ENCODE measurements at regions not wholly inside any gene's neighbourhood (a gene's known extent, or its start where the extent isn't known, plus 50 kb on each side); places are given as distances from the start of the nearest gene placed in this dataset.

DNA sequence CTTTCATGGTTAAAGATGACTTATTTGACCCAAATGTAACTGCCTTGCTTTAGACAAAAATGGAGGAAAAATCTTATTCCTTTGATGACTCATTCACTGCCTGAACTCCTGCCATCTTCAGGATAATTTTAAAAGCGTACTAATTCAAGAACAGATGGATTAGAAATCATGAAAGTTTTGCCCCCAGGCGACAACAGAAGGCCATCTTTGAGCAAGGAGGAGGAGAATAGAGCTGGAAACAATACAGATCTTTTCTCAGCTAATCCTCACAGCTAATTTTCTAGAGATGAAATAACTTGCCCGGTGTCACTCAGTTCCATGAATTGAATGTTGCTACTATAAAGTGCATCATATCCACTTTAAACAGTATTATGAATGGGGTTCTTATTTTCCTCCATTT, 324.7 kb upstream of the RARB start:
- Histone ChIP-seq H3K4me2 (ENCODE audit: insufficient read depth, low read length) (no peak overlapping the region), H3K27me3 (ENCODE audit: control insufficient read depth in 2 of 2, insufficient read depth in 2 of 2, low read length in 2 of 2) (no peaks in the 10 kb centered on the region), H3K9me1 (replicated peaks; ENCODE audit: control insufficient read depth, extremely low read depth, insufficient read depth, low read length) (no peaks in the 10 kb centered on the region), H4K20me1 (replicated peaks; ENCODE audit: control insufficient read depth, extremely low read depth, insufficient read depth, low read length) (no peaks in the 10 kb centered on the region), H3K4me1 (ENCODE audit: control insufficient read depth, extremely low read depth, insufficient read depth, low read length) (no peaks in the 10 kb centered on the region), H3K9me3 (replicated peaks; ENCODE audit: control insufficient read depth, insufficient read depth, low read length) (no peaks in the 10 kb centered on the region), H3K27ac (ENCODE audit: insufficient read depth, low read depth, low read length) (no peak overlapping the region), H3K36me3 (ENCODE audit: control insufficient read depth in 2 of 2, extremely low read depth in 1 of 2, insufficient read depth in 2 of 2, low read length in 2 of 2) (no peaks in the 10 kb centered on the region), H2AFZ (ENCODE audit: low read depth, low read length) (no peak overlapping the region), H3K4me3 (replicated peaks in 1 of 3; ENCODE audit: insufficient read depth in 1 of 3, low read depth in 1 of 3, low read length in 3 of 3) (no peak overlapping the region), H3K9ac (replicated peaks; ENCODE audit: extremely low read depth, insufficient read depth, low read length) (no peak overlapping the region), H3K79me2 (ENCODE audit: control insufficient read depth, insufficient read depth, low read length) (no peaks in the 10 kb centered on the region)
- intact Hi-C loops (cut with micrococcal nuclease) (no loop called here), dilution Hi-C loops (cut with MboI; ENCODE audit: extremely low pct_ligation_motif_present, low sequenced_read_pairs) (no loop called here)
- TF ChIP-seq FOS (IDR thresholded peaks at IDR 0.05; ENCODE audit: borderline replicate concordance, insufficient read depth, low read length) (no peak), JUN (IDR thresholded peaks at IDR 0.05; ENCODE audit: borderline replicate concordance, insufficient read depth, insufficient read length, low read depth) (peak; percentile 25)
- ChIA-PET CTCF (no interaction called here), POLR2A (no interaction called here)
- DNase-seq (ENCODE audit: low read depth, low spot score): no peak
- FAIRE-seq: no peak
- BruUV-seq (replicated peaks): no TSS peak

DNA sequence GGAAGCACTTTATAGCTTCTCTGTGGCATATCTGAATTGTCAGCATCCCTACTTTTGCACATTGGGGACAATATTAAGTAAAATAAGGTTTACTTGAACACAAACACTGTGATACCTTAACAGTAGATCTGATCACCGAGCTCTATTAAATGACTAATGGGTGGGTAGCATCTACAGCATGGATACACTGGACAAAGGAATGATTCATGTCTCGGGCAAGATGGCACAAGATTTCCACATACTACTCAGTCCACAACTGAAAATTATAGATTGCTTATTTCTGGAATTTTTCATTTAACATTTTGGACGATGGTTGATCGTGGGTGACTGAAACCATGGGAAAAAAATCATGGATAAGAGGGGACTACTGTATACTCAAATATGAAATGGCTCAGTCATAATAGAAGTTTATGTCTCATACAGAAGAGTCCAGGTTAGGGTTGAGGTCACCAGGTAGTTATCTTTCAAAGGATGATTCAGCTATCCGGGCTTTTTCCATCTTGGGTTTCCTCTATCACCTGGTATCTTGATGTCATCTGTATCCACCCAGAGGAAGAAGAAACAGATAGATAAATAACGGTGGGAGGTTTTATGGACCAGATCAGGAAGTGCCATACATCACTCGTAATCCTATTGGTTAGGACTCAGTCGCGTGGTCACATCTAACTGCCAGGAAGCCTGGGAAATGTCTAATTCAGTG, 320.0 kb upstream of the RARB start:
- no peak overlapping the region for H3K4me2 ChIP-seq (ENCODE audit: insufficient read depth, low read length)
- H3K4me1 ChIP-seq (ENCODE audit: control insufficient read depth, extremely low read depth, insufficient read depth, low read length): no peaks in the 10 kb centered on the region
- dilution Hi-C loops (cut with MboI; ENCODE audit: extremely low pct_ligation_motif_present, low sequenced_read_pairs) (no loop called here), intact Hi-C loops (cut with micrococcal nuclease) (no loop called here)
- H3K9me3 ChIP-seq (replicated peaks; ENCODE audit: control insufficient read depth, insufficient read depth, low read length): no peaks in the 10 kb centered on the region
- no TSS peak for BruUV-seq (replicated peaks)
- FAIRE-seq (no peak), DNase-seq (ENCODE audit: low read depth, low spot score) (no peak)
- no peaks in the 10 kb centered on the region for H3K79me2 ChIP-seq (ENCODE audit: control insufficient read depth, insufficient read depth, low read length)
- ChIA-PET CTCF (interaction anchor here (1.0 kb wide), 2 partner anchors 9 to 209 kb away, joined by 3 read pairs; no protein-coding TSS in a partner anchor), POLR2A (no interaction called here)
- no peaks in the 10 kb centered on the region for H3K9me1 ChIP-seq (replicated peaks; ENCODE audit: control insufficient read depth, extremely low read depth, insufficient read depth, low read length)
- no peaks in the 10 kb centered on the region for H3K27me3 ChIP-seq (ENCODE audit: control insufficient read depth in 2 of 2, insufficient read depth in 2 of 2, low read length in 2 of 2)
- no peak overlapping the region for H3K9ac ChIP-seq (replicated peaks; ENCODE audit: extremely low read depth, insufficient read depth, low read length)
- H3K36me3 ChIP-seq (ENCODE audit: control insufficient read depth in 2 of 2, extremely low read depth in 1 of 2, insufficient read depth in 2 of 2, low read length in 2 of 2): no peaks in the 10 kb centered on the region
- H3K27ac ChIP-seq (ENCODE audit: insufficient read depth, low read depth, low read length): no peak overlapping the region
- no peak for TF ChIP-seq FOS (IDR thresholded peaks at IDR 0.05; ENCODE audit: borderline replicate concordance, insufficient read depth, low read length)
- H3K4me3 ChIP-seq (replicated peaks in 1 of 3; ENCODE audit: insufficient read depth in 1 of 3, low read depth in 1 of 3, low read length in 3 of 3): no peak overlapping the region
- H4K20me1 ChIP-seq (replicated peaks; ENCODE audit: control insufficient read depth, extremely low read depth, insufficient read depth, low read length): no peaks in the 10 kb centered on the region
- no peak overlapping the region for H2AFZ ChIP-seq (ENCODE audit: low read depth, low read length)

All from endothelial cell of umbilical vein (primary cell).